AG10803 (cell line): ENCODE measurements at regions not wholly inside any gene's neighbourhood (a gene's known extent, or its start where the extent isn't known, plus 50 kb on each side); places are given as distances from the start of the nearest gene placed in this dataset.

Source experiments
- DNase-seq: peaks from one replicate; pipeline ENCODE4 v3.0.0; 2010; ENCODE audit warnings: low read depth
- H3K4me3 ChIP-seq: 2 replicates; pipeline ENCODE4 v1.5.1; 2011; ENCODE audit warnings: mild to moderate bottlenecking, low read length, control low read depth
- TF ChIP-seq, protein P1 (sequence below): conservative IDR thresholded peaks from 2 replicates; pipeline ENCODE4 v1.5.1; 2011; ENCODE audit warnings: mild to moderate bottlenecking, low read length, control low read depth, inconsistent platforms

DNA sequence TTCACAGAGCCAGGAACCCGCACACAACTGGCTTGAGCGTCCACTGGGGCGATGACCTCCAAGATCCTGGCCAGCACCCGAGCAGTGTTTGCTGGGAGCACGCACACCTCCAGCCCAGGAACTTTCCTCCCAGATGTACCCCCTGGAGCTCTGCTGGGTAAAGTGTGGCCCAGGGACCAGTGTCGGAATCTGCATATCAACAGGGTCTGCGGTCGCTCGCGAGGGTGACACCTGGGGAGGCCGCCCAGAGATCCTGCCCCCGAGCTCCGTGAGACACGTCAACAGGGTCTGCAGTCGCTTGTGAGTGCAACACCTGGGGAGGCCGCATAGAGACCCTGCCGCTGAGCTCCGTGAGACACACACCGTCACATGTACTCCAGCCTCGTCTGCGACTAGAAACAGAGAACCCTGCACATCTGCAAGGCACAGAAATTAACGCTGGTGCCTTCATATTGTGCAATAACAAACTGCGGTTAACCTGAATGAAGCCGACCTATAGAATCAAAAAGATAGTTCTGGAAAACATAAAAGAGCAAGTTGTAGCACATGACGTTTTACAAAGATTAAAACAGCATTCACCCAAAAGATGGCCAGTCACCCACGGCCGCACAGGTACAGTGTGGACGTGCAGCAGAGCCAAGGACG, 172.4 kb downstream of the BRD1 start:
- TF ChIP-seq, protein P1, sequence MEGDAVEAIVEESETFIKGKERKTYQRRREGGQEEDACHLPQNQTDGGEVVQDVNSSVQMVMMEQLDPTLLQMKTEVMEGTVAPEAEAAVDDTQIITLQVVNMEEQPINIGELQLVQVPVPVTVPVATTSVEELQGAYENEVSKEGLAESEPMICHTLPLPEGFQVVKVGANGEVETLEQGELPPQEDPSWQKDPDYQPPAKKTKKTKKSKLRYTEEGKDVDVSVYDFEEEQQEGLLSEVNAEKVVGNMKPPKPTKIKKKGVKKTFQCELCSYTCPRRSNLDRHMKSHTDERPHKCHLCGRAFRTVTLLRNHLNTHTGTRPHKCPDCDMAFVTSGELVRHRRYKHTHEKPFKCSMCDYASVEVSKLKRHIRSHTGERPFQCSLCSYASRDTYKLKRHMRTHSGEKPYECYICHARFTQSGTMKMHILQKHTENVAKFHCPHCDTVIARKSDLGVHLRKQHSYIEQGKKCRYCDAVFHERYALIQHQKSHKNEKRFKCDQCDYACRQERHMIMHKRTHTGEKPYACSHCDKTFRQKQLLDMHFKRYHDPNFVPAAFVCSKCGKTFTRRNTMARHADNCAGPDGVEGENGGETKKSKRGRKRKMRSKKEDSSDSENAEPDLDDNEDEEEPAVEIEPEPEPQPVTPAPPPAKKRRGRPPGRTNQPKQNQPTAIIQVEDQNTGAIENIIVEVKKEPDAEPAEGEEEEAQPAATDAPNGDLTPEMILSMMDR, result no peak
- no peak for DNase-seq
- no peak overlapping the region for H3K4me3 ChIP-seq

DNA sequence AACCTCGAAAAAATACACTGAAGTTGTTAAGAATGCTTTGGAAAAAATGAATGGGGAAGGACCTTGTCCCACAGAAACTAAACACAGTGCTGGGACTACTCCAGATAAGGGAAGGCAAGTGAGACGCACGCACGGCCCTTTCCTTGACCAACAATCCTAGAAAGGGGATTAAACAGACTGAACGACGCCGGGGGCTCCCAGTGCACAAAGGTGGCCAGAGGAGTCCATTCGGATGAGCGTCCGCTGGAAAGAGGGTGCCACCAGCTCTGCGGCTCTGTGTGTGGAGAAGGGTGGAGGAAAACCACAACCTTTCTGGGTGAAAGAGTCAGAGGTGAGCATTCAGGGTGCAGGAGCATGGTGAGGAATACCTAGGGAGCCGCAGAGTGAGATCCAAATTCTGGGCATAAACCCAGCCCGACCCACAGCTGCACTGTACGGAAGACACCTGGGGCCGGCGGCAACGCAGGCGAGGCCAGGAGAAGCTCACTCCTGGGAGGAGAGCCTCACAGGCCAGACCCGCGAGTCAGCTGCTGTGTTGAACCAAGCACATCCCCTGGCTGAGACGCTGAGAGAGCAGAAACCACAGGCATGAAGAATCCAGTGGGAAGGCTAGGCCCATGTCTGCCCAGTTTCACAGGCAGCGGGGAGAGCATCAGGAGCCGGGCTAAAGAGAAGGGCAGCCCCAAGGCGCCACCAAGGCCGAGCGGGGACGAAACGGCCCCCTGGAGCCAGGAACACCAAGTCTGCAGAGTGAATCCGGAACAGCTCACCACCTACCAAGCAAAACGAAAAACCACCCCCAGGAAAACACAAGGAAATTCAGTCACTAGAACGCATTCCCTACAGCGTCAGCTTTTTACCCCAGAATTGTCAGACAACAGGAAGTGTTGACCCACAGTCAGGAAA, 177.1 kb downstream of the BRD1 start:
- TF ChIP-seq, protein P1, result no peak
- H3K4me3 ChIP-seq, result no peak overlapping the region
- no peak for DNase-seq

DNA sequence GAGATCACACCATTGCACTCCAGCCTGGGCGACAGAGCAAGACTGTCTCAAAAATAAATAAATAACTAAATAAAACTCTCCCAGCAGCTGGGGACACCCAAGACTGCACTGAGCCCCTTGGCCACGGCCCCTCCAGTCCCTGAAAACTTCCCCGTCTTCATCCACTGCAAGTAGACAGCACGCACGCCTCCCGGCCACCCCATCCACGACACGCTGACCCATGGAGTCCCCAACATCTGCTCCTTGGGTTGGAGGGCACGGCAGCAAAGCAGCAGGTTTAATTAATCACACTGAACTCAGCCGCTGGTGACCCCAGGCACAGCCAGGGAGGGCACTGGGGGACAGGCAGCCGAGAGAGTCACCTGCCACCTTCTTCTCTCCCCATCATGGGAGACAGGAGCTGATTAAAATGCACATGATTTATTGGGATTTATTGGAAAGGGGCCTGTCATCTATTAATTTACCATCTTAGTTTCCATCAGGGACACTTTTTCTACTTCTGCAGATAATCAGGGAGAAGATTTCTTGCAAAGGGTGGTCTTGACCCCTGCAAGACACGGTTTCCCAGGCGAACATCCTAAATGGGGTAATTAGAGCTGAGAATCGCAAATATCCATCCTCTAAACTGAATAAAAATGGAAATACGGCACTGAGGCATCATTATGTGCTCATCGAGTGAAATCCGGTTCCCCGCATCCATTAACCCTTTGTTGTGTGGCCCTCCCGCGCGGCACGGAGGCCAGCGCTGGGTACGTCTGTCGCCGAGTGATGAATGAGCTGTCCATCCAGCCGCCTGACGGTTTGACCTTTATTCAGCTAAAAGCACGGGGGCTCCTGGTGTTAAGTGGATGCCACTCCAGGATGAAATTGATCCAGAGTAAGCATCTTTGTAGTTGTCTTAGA, 178.3 kb downstream of the BRD1 start:
- TF ChIP-seq, protein P1, result no peak
- DNase-seq, result no peak
- H3K4me3 ChIP-seq, result no peak overlapping the region

DNA sequence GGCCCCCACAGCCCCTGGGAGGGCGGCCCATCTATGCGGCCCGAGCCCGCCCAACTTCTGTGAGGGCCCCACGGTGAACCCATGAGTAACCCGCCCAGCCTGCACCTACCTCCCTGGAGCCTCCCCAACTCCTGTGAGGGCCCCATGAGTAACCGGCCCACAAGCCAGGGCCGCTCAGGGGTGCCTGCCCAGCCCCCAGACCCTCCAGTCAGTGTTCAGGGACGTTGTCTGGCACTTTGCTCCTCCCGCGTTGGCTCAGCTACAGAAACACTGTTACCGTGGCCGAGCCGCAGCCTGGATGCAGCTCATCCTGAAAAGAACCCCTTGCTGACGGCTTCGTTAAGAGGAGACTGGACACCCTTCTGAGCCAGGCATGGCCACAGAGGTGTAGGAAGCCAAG, 179.6 kb downstream of the BRD1 start:
- TF ChIP-seq, protein P1, result no peak
- H3K4me3 ChIP-seq, result no peak overlapping the region
- DNase-seq, result no peak

DNA sequence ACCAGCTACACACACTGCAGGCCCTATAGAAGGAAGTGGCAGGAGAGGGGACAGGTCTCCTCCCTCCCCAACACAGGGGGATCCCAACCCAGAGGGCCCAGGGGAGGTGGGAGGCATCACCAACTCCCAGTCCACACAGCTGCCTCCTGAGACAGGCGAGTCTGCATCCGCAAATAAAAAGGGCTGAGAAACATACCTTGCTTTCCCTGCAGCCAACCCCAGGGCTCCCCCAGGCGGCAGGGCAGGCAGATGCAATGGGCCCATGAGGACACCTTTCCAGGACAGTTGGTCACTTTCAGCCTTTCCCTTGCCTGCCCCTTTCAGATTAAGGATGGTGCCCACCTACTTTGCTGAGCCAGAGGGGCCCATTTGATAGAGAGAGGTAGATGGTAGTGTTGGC, 180.0 kb downstream of the BRD1 start:
- no peak overlapping the region for H3K4me3 ChIP-seq
- DNase-seq, result no peak
- TF ChIP-seq, protein P1, result no peak

DNA sequence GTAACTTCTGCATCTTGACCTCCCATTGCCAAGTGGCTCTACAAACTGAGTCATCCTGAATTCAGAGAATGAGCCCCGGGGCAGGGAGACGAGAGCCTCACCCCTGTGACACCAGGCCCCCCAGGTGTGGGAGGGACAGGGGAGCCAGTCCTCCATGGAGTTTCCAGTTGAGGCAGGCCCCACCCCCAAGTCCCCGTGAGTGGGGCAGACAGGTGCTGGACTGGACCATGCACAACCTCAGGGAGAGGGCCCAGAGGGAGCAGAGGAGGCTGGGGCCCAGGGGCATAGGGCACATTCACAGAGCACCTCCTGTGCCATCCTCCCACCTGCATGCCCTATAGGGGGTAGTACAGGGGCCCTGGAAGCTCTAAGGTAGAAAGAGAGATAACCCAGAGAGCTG, 180.8 kb downstream of the BRD1 start:
- TF ChIP-seq, protein P1, result no peak
- DNase-seq, result no peak
- H3K4me3 ChIP-seq, result no peak overlapping the region
